GM12864 (cell line): ENCODE measurements at regions not wholly inside any gene's neighbourhood (a gene's known extent, or its start where the extent isn't known, plus 50 kb on each side); places are given as distances from the start of the nearest gene placed in this dataset.
"Not testable (repeated sequence)": the region's sequence is repeated elsewhere in the genome, so short reads cannot be mapped to it uniquely, and the experiment has no call there.

Experiments used
- DNase-seq: peaks from one replicate; pipeline ENCODE4 v3.0.0-alpha.2; 2011; ENCODE audit warnings: low read depth
- H3K4me3 ChIP-seq: 2 replicates; pipeline ENCODE4 v1.5.1; 2011; ENCODE audit warnings: mild to moderate bottlenecking, low read depth, low read length, control low read depth
- TF ChIP-seq, protein P1 (sequence below): IDR thresholded peaks from 2 replicates; pipeline ENCODE4 v1.5.1; 2011; ENCODE audit warnings: low read depth, mild to moderate bottlenecking, moderate library complexity, low read length, control low read depth, inconsistent platforms; ENCODE audit errors: missing control alignments

DNA sequence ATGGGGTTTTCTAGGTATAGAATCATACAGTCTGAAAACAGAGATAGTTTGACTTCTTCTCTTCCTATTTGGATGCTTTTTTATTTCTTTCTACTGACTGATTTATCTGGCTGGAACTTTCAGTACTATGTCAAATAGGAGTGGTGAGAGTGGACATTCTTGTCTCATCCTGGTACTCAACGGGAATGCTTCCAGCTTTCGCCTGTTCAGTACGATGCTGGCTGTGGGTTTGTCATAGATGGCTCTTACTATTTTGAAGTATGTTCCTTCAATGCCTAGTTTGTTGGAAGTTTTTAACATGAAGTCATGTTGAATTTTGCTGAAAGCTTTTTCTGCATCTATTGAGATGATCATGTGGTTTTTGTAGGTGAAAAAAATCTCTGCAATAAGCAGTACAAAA, 730.4 kb downstream of the PLCL1 start:
- TF ChIP-seq, protein P1, sequence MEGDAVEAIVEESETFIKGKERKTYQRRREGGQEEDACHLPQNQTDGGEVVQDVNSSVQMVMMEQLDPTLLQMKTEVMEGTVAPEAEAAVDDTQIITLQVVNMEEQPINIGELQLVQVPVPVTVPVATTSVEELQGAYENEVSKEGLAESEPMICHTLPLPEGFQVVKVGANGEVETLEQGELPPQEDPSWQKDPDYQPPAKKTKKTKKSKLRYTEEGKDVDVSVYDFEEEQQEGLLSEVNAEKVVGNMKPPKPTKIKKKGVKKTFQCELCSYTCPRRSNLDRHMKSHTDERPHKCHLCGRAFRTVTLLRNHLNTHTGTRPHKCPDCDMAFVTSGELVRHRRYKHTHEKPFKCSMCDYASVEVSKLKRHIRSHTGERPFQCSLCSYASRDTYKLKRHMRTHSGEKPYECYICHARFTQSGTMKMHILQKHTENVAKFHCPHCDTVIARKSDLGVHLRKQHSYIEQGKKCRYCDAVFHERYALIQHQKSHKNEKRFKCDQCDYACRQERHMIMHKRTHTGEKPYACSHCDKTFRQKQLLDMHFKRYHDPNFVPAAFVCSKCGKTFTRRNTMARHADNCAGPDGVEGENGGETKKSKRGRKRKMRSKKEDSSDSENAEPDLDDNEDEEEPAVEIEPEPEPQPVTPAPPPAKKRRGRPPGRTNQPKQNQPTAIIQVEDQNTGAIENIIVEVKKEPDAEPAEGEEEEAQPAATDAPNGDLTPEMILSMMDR = no peak
- no peak for DNase-seq
- no peak overlapping the region for H3K4me3 ChIP-seq

DNA sequence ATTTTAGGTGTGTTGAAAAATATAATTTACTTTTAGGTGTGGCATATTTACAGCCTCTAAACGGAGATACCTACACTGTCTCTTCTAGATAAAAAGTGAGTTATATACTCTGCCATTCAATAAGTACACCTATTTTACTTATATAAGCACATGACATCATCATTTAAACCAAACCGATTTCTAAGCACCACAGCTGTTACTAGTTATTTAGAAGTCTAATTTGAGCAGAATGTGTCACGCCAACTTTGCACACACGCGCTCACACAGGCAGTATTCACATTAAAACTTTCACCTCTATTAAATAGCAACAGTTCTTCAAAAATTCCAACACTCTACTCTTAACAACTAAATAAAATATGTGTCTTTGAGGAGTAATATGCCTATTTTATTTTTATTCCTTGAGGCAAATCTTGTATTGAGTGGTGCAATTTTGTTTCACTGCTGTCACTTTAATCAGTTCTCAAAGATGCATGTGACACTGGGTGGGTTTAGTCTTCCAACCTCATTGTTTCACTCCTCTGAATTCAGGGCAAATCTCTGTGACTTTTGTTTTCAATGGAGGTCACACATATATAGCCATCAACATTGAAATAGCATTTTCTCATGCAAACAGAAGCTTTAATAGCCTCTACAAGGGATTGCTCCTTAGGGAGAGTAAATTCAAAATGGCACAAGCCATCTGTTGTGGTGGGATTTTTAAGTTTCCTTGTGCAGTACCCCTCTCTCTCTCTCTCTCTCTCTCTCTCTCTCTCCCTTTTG, 721.0 kb downstream of the PLCL1 start:
- no peak for DNase-seq
- TF ChIP-seq, protein P1 = no peak
- no peak overlapping the region for H3K4me3 ChIP-seq

DNA sequence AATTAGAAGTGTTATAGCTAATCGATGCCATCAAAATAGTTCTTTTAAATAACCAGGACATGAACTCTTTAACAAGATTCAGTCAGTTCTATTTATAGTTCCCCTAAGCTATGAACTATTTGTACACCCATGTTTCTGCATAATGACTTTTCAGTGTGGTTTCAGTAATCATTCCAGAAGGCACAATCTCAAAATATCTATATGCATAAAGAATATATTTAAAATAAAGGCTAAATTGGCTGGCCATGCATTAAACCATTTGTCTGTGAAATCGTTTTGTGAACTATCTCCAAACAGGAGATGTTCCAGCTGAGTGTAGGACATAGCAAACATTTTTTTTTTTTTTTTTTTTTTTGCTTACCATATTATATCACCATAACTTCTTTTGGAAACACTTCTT, 719.3 kb downstream of the PLCL1 start:
- DNase-seq = no peak
- H3K4me3 ChIP-seq = no peak overlapping the region
- TF ChIP-seq, protein P1 = no peak

DNA sequence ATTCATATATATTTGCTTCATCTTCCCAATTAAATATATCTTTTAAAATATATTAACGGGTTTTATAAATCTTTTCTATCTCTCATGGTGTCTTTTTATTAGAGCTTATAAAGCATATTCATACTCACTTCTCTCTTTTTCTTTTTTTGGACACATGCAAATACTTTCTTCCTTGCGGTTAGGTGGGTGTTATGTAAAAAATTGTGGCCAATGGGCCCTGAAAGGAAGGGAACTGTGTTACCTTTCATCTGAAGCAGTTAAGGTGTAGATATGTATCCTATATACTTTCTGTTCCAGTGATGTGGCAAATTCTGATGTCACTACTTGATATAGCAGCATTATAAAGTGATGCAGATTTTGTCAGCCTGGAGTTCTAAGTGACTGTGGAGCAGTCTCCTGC, 714.5 kb downstream of the PLCL1 start:
- no peak overlapping the region for H3K4me3 ChIP-seq
- TF ChIP-seq, protein P1 = no peak
- no peak for DNase-seq

DNA sequence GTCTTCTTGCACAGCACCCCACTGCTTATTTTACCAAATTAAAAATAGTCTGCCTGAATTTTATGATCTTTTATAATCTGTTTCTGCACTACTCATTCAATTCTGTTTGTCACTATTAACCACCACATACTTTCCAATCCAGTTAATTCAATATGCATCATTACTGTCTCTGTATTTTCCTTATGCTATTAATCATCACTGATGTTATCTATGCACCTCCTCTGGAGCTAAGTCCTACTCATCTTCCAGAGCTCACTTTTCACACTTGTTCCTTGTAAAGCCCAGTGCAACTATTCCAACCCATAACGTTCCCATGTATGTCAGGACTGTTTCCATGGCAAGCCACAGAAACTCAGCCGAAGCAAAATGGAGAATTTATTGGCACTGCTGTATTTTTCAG, 713.6 kb downstream of the PLCL1 start:
- no peak overlapping the region for H3K4me3 ChIP-seq
- TF ChIP-seq, protein P1 = no peak
- no peak for DNase-seq

DNA sequence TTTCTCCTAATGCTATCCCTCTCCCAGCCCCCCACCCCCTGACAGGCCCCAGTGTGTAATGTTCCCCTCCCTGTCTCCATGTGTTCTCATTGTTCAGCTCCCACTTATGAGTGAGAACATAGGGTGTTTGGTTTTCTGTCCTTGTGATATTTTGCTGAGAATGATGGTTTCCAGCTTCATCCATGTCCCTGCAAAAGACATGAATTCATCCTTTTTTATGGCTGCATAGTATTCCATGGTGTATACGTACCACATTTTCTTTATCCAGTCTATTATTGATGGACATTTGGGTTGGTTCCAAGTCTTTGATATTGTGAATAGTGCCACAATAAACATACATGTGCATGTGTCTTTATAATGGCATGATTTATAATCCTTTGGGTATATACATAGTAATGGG, 704.2 kb downstream of the PLCL1 start:
- DNase-seq, H3K4me3 ChIP-seq: not testable (repeated sequence)

DNA sequence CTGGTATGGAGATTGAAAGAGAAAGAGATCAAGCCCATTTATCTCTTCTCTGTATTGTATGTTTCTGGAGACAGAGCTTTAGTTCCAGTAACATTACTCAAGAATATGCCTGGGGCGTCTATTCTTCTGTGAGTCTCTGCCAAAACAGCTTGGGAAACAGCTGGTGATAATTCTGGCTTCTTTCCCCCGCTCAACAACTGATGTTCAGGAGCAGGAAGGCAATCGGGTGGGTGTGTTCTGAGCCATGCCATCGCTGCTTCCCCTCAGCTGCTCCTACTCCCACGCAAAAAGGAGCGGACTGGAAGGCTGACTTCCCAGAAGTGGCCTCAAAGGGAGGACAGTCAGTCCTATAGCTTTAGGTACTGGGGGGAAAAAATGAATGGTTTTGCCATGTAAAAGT, 695.1 kb downstream of the PLCL1 start:
- TF ChIP-seq, protein P1 = no peak
- no peak for DNase-seq
- no peak overlapping the region for H3K4me3 ChIP-seq
